B cell (primary cell): ENCODE measurements at regions not wholly inside any gene's neighbourhood (a gene's known extent, or its start where the extent isn't known, plus 50 kb on each side); places are given as distances from the start of the nearest gene placed in this dataset.

ENCODE experiments used
- CTCF ChIP-seq: fragments of 200-600 bp; IDR thresholded peaks from one replicate; pipeline ENCODE4 v1.8.0; 2022; ENCODE audit warnings: antibody characterized with exemption, mild to moderate bottlenecking
- EZH2 ChIP-seq: IDR thresholded peaks from 2 replicates; pipeline ENCODE4 v1.6.1; 2012; ENCODE audit warnings: borderline replicate concordance, low read depth, mild to moderate bottlenecking, moderate library complexity, low read length; ENCODE audit not compliant: insufficient read depth, poor library complexity, severe bottlenecking

DNA sequence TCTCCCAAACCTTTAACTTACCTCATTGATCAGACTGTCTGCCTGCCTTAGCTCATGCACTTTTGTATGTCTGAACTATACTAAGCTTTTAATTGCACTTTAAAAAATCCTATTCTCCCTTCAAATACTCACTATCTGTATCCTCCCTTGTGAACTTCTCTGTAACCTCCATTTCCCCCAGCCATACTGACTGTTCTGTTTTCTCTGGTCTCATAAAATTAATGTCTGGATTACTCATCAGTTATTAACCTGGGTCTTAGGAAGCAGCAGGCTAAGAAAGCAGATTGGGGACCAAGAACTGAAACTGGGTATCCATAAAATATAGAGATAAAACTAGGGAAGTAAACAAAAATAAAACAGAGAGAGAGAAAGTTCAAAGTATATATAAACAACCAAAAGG is 469.3 kb upstream of the MAN1A1 start:
- TF ChIP-seq CTCF (no peak), EZH2 (no peak)
